HG03442 (cell line): ENCODE measurements at regions not wholly inside any gene's neighbourhood (a gene's known extent, or its start where the extent isn't known, plus 50 kb on each side); places are given as distances from the start of the nearest gene placed in this dataset.
"Not testable (repeated sequence)": the region's sequence is repeated elsewhere in the genome, so short reads cannot be mapped to it uniquely, and the experiment has no call there.

Experiments used
- ATAC-seq: cut with Tn5 transposase; IDR thresholded peaks from one replicate; pipeline ENCODE4 v1.9.1; 2021; ENCODE audit warnings: mild to moderate bottlenecking, moderate library complexity; ENCODE audit not compliant: unreplicated experiment

GRCh38 chr6:76574746-76575145, 502.3 kb upstream of the IMPG1 start:
- no peak for ATAC-seq

- ATAC-seq: no peak
Observed at GRCh38 chr6:76565932-76566331, 493.5 kb upstream of the IMPG1 start.

DNA sequence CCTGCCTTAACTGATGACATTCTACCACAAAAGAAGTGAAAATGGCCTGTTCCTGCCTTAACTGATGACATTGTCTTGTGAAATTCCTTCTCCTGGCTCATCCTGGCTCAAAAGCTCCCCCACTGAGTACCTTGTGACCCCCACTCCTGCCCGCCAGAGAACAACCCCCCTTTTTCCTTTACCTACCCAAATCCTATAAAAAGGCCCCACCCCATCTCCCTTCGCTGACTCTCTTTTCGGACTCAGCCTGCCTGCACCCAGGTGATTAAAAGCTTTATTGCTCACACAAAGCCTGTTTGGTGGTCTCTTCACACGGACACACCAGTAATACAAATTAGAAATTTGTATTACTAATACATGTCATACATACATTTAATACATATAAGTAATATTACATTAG, 489.9 kb upstream of the IMPG1 start:
- not testable (repeated sequence) for ATAC-seq

GRCh38 chr6:76560851-76561755, 488.6 kb upstream of the IMPG1 start:
- ATAC-seq: not testable (repeated sequence)

GRCh38 chr6:76553256-76553655, 480.8 kb upstream of the IMPG1 start:
- ATAC-seq: no peak

DNA sequence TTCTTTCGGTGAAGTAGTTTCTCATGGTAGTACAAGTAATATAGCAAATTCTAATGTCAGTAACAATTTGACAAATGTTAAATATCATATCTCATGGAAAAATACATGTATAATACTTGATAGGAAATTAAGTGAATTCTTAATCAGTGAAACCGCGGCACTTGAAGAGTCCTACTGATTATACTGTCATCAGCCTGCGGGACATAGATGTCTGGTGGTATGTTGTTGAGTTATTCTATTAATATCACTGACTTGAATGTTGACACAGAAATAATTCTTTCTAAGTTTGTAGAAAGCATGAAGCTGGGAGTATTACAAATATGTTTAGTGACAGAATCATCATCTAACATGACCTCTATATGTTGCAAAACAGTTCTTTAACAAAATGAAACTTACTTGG, 479.8 kb upstream of the IMPG1 start:
- ATAC-seq: no peak

DNA sequence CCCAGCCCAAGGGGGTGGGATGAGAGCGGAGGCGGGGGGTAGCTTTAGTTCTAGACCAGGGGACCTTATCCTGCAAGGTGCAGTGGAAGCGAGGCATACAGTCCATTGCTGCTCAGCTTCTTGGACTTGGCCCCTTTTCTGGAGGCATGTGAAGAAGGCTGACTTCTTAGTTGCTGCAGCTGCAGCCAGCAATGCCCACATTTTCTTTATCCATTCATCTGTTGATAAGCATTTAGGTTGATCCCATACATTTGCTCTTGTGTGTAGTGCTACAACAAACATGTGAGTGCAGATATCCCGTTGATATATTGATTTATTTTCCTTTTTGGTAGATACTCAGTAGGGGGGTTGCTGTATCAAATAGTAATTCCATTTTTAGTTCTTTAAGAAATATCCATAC, 461.2 kb upstream of the IMPG1 start:
- no peak for ATAC-seq

DNA sequence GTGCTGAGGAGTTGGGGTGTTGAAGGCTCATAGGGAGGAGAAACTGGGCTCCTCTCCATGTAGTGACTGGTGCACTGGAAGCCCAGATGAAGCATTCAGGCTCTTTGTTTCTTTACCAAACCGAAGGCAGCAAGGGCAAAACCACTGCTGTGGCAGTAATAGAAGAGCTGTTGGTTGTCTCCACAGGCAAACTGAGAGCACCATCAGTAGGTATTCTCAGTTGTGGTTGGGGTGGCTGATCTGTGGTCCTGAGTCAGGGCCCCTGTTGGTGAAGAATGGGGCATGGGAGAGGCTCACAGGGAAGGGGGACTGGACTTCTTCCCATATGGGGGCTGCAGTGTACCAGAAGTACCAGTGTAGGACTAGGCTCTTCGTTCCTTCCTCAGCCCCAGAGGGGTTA, 460.2 kb upstream of the IMPG1 start:
- ATAC-seq: no peak

- ATAC-seq: no peak
Observed at GRCh38 chr6:76518443-76518842, 446.0 kb upstream of the IMPG1 start.

GRCh38 chr6:76516924-76517323, 444.5 kb upstream of the IMPG1 start:
- no peak for ATAC-seq

- no peak for ATAC-seq
Observed at GRCh38 chr6:76510489-76510888, 438.0 kb upstream of the IMPG1 start.

DNA sequence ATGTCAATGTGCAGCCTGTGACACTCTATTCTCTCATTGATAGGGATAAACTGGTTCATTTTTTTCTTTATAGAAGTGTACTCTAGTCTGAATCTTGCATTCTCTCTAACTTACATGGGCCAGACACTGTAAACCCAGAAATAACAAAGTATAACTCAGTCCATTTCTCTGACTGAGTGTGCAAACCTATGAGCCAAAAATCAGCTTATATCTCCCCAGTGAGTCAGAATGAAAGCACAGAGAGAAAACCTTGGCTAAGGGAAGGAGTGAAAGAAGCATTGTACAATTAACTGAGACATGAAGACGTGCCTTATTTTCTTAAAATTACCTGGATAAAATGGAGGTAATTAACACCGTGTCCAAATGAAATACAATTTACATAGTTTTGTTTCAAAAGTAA, 436.9 kb upstream of the IMPG1 start:
- no peak for ATAC-seq

GRCh38 chr6:76506808-76507207, 434.3 kb upstream of the IMPG1 start:
- no peak for ATAC-seq

- no peak for ATAC-seq
Observed at GRCh38 chr6:76495909-76496308, 423.4 kb upstream of the IMPG1 start.

- ATAC-seq: not testable (repeated sequence)
Observed at GRCh38 chr6:76491376-76491775, 418.9 kb upstream of the IMPG1 start.

GRCh38 chr6:76490456-76490855, 418.0 kb upstream of the IMPG1 start:
- no peak for ATAC-seq

DNA sequence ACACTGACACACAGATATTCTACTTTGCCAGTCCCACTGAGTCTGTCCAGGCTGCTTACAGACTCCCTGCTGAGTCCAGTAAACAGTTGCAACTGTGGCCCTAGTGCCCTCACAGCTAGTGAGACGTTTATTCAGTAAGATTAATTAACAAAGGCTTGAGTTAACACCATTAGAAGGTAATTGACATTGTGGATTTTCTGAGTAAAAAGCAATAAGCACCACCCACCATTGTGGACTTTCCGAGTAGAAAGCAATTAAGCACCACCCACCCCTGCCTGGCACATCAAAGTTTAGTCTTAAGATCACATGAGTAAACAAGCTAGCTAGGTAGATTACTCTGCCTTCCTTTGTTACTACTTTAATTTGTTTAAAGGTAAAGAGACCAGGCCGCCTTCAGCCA, 408.6 kb upstream of the IMPG1 start:
- no peak for ATAC-seq

DNA sequence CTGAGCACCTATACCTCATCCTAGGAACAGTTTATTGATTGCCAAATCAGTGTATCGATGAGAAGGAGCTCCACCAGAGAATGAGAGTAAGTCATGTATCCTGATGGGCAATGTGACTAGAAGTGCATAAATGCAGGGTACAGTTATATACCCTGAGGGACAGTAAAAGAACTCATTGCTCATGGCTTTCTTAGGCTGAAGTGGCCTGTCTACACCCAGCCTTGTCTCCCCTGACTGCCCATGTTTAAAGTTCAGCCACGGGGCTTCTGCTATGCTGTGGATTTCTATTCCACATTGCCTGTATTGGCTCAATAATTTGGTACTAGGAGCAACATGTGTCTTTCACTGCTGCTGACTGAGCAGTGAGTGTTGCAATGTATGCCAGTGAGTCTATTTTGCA, 400.4 kb upstream of the IMPG1 start:
- ATAC-seq: no peak

GRCh38 chr6:76466286-76466685, 393.8 kb upstream of the IMPG1 start:
- no peak for ATAC-seq

GRCh38 chr6:76465410-76465809, 392.9 kb upstream of the IMPG1 start:
- no peak for ATAC-seq

- ATAC-seq: no peak
Observed at GRCh38 chr6:76453270-76453669, 380.8 kb upstream of the IMPG1 start.

GRCh38 chr6:76451926-76452709, 379.7 kb upstream of the IMPG1 start:
- ATAC-seq: no peak
